HG03520 (cell line): ENCODE measurements at regions not wholly inside any gene's neighbourhood (a gene's known extent, or its start where the extent isn't known, plus 50 kb on each side); places are given as distances from the start of the nearest gene placed in this dataset.

Experiments
- ATAC-seq: cut with Tn5 transposase; IDR thresholded peaks from one replicate; pipeline ENCODE4 v1.9.1; 2021; ENCODE audit warnings: mild to moderate bottlenecking, moderate library complexity; ENCODE audit not compliant: unreplicated experiment

- ATAC-seq, result no peak
Observed at GRCh38 chr2:79453918-79454317, 58.9 kb upstream of the CTNNA2 start.

GRCh38 chr2:79452651-79453050 is 60.2 kb upstream of the CTNNA2 start:
- no peak for ATAC-seq

DNA sequence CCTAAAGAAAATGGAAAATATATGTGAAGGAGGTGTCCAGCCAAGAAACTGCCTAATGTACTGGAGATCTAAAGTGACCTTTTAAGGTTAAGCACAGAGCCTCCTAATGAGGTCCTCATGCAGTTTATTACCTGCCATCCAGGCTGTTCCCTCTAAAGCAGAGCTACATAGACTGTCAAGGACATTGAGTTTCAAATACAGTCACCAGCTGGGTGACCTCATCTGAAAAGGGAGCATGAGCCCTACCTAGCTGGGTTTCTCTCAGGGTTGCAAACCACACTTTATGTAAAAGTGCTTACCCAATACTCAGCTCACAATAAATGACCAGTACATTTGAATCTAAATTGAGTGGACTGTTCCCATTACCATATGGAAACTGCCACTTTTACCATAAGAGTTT is 65.4 kb upstream of the CTNNA2 start:
- ATAC-seq, result no peak

DNA sequence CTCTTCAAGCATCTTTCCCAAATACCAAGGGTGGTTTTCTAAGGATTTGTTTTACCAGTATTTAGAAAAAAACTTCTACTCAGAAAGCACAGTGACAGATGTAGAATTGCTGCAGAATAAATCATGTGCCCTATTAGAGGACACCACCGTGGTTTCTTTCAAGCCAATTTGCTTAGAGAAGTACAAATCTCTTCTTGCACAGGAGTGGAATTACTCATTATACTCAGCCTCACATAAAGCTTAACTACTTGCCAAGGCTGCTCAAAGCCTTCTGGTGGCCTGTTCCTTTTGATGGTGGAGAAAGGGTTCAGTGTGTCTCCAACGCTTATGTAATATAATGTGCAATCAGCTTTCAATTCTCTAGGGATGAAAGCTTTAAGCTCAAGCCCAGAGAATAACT is 66.5 kb upstream of the CTNNA2 start:
- no peak for ATAC-seq

- no peak for ATAC-seq
Observed at GRCh38 chr2:79437433-79438267, 75.2 kb upstream of the CTNNA2 start.

- ATAC-seq, result no peak
Observed at GRCh38 chr2:79434362-79434761, 78.5 kb upstream of the CTNNA2 start.

DNA sequence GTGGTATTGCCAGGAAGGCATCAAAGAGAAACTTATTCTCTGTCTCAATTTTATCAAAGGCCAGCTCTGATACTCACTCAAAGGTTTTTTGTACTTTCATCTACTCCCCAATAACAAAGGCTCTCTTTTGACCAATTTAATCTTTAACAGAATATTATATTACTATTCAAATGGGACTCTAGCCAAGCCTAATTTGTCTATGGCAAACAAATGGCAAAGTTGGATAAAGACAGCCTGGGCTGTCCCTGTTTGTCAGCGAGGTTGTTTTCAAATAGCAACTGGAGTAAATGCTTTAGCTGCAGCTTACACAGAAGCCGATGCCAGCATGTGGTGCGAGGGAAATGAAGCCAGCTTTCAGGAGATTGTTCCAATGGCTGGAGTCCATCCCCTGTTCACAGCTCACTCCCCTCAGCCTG is 80.1 kb upstream of the CTNNA2 start:
- no peak for ATAC-seq

DNA sequence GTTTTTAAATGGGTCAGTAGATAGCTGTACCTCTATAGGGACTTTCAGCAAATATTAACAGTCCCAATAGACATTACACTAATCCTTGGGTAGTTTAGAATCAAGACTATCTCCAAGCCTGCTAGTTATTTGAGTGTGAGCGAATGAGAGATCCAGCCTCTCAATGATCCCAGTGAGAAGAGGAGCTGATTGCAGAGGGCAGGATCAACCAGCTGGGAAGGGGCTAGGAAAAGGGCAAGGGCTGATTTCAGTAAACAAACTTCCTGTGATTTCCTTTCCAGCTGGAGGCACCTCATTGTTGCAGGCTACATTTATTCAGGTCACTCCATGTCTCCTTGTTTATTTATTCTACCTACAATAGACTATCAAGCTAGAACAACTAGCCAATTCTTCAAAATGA is 84.1 kb upstream of the CTNNA2 start:
- ATAC-seq, result no peak

DNA sequence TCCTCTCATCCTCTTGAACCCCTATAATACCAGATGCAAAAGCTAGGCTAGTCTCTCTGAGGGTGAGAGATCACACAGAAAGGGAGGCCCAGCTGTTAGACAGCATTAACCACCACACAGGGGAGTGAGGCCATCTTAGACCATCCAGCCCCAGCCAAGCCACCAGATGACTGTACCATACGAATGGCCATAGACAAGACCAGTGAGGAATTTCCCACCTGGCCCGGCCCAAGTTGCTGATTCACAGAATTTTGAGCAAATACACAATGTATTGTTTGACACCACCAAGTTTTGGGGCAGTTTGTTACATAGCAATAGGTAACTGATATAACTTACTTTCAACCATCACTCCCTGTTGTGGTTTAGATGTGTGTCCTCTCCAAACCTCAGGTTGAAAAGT is 98.2 kb upstream of the CTNNA2 start:
- ATAC-seq, result no peak

DNA sequence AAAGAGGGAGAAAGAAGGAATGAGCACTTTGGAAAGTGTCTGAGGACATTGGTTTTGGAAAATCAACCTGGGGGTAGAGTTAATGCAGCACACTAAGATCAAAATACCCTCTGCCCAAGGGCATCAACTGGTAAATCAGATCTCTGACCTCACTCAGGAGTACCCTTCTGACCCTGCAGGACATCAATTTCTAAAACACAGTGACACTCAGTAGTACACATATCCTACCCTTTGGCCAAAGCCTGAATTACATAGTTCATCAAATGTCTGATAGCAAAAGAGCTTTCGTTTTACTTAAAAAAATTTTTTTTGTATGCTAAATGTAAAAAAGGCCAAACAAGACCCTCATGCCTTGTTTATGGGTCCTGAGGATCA is 118.4 kb upstream of the CTNNA2 start:
- ATAC-seq, result no peak

DNA sequence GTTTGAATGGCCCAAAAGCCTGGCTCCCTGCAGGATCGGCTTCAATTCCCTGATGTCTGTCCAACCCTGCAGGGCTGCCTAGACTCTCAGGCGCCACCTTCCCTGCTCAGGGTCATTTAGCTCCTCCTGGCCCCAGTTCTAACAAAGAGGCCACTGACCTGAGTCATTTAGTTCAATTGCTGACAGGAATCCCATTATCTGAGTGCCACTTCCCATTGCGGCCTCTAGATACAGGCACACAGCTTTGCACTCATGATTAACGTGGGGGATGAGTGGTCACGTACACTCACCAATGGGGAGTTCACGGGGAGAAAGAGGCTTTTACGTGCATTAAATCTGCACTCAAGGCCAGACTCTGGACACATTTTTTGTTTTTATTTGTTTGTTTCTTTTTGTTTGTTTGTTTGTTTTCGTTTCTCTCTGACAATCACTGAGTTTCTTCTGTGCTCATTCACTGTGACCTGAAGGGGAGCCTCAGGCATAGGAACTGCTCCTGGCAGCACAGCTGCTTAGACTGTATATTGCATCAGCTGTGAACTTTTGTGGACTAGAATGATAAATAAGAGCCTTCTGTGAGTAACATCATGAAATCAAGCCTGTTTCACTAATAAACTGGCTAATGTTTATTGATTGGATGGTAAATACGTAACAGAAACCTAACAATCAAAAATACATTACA is 118.9 kb upstream of the CTNNA2 start:
- ATAC-seq, result no peak

DNA sequence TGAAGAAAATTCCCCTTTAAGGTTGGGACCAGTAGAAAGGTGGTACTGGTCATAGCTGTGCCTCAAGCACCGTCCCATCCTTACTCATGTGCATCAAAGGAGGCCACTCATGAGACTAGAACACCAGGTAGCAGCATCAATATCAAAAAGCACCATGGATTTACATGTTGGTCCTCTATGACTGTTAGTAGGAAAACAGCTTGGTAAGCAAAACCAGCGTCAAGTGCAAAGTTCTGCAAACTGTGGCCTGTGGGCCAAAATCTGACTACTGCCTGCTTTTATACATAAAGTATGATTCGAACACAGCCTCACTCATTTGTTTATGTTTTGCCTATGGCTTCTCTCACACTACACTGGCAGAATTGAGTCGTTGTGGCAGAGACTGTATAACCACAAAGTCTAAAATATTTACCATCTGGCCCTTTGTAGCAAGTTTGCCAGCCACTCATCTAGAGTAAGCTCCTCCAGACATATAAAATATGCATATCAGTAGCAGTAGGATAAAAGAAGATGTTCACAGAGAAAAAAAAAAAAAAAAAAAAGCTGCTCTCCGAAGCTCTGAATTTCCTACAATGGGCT is 119.7 kb upstream of the CTNNA2 start:
- no peak for ATAC-seq

- no peak for ATAC-seq
Observed at GRCh38 chr2:79389481-79389880, 123.4 kb upstream of the CTNNA2 start.

GRCh38 chr2:79388024-79388423 is 124.8 kb upstream of the CTNNA2 start:
- no peak for ATAC-seq

GRCh38 chr2:79387431-79387830 is 125.4 kb upstream of the CTNNA2 start:
- ATAC-seq, result no peak

- ATAC-seq, result no peak
Observed at GRCh38 chr2:79383681-79384080, 129.2 kb upstream of the CTNNA2 start.

DNA sequence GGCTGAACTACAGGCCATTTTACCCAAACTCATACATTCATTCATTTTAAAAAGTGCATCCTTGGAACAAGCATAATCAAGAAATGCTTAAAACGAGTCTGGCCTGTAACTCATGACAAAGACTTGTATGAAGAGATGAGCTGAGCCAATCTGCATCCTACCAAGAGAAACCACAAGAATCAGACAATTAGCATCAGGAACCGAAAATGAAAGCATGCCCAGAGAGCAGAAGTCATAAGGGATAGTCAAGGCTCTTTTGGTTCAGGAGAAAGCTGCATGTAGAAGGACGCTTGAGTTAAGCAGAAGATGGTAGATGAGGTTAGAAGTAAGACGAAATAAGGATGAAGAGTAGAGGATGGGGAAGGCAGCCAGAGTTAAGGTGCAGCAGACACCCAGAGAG is 137.0 kb upstream of the CTNNA2 start:
- ATAC-seq, result no peak

GRCh38 chr2:79373358-79374130 is 139.3 kb upstream of the CTNNA2 start:
- no peak for ATAC-seq

DNA sequence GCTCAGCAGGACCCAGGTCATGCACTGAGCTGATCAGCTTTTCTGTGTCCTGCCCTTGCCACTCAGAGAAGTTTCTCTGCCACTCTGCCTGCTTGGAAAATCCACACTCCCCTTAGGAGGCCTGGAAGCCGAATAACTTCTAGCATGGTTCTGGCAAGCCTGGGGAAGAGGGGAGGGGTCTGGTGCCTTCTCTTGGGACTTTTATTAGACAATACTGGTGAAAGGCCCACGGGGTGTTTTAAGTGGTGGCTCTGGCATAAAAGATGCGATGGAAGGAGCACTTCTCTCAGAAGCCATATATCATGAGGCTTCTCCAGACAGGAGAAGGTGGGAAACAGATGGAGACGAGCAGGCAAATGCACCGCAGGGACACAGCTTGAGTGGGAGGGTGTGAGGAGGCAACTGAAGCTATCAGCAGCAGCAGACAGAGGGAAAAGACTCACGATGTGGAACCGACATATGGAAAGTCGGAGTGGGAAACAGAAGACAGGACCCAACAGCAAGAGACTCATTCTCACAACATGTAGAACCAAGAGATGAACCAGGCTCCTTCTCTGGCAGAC is 141.8 kb upstream of the CTNNA2 start:
- ATAC-seq, result no peak

GRCh38 chr2:79369127-79369526 is 143.7 kb upstream of the CTNNA2 start:
- no peak for ATAC-seq

DNA sequence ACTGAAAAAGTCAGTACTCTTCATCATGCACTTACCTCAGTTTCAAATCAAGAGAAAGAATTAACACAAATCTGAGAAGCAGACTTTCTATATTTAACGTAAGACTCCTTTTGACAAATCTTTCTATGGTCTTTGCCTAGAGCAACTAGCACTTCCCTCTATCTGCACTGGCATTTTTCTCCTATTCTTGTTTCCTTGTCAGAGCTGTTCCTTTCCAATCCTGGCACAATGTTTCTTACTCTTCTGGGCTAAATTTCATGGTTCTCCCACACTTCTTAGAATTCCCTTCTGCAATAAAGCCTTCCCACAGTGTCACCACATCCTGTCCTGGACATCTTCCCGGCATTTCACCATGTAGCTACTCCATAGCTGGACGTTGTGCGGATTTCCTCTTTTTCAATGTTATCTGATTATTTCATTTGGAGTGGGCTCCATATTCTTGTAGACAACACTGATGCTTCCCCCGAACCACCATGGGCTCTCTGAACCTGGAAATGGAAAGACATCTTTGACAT is 144.7 kb upstream of the CTNNA2 start:
- no peak for ATAC-seq
